ENCODE measurements at regions not wholly inside any gene's neighbourhood (a gene's known extent, or its start where the extent isn't known, plus 50 kb on each side); places are given as distances from the start of the nearest gene placed in this dataset.

DNA sequence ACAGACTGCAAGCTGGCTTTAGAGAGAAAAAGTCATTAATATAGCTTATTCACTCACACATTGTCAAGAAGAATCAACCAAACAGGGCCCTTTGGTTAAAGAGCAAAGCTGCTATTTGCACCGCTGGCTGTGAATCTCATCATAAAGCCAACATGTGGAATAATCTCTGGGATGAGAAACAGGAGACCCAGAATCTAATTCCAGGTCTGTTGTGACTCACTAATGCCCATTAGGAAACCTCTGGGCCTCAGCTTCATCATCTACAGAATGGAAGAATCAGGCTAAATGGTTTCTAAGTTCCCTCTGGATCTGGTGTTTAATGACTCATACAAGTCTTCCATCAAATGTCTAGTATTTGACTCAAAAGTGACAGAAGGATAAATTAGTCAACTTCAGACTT lies 591.7 kb upstream of the DDX18 start:
- 100% methylated on average over 1 of the region's 1 CpG for WGBS
- Histone ChIP-seq H3K27ac (no peak overlapping the region), H3K4me3 (no peak overlapping the region), H3K36me3 (no peaks in the 10 kb centered on the region), H3K9me3 (peaks cover 4% of the 10 kb centered on the region), H3K4me1 (no peaks in the 10 kb centered on the region), H3K27me3 (no peaks in the 10 kb centered on the region)
- no peak for TF ChIP-seq POLR2A (IDR thresholded peaks at IDR 0.05)
- no peak for TF ChIP-seq EP300 (IDR thresholded peaks at IDR 0.05)
- TF ChIP-seq, protein P1, sequence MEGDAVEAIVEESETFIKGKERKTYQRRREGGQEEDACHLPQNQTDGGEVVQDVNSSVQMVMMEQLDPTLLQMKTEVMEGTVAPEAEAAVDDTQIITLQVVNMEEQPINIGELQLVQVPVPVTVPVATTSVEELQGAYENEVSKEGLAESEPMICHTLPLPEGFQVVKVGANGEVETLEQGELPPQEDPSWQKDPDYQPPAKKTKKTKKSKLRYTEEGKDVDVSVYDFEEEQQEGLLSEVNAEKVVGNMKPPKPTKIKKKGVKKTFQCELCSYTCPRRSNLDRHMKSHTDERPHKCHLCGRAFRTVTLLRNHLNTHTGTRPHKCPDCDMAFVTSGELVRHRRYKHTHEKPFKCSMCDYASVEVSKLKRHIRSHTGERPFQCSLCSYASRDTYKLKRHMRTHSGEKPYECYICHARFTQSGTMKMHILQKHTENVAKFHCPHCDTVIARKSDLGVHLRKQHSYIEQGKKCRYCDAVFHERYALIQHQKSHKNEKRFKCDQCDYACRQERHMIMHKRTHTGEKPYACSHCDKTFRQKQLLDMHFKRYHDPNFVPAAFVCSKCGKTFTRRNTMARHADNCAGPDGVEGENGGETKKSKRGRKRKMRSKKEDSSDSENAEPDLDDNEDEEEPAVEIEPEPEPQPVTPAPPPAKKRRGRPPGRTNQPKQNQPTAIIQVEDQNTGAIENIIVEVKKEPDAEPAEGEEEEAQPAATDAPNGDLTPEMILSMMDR (IDR thresholded peaks at IDR 0.05): no peak
- no peak for TF ChIP-seq POLR2AphosphoS5 (IDR thresholded peaks at IDR 0.05)
- DNase-seq (ENCODE audit: low spot score in 2 of 2): no peak

DNA sequence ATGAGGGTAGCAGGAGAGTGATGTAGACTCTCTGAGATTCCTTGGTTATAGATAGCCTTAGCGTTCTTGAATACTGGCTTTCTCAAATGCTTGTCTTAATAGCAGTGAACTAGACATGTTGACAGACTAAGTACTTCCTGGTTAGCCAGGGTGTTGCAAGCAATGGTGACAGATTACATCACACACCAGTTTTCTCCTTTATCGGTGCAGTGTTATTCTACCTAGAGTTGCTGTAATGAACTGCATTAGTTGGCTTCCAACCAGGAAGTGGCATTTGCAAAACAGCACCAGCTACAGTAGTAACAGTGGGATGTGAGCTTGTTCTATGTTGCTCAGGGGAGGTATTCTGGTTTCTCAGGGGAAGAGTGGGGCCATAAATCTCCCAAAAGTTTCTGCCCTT lies 582.2 kb upstream of the DDX18 start:
- no peak overlapping the region for H3K4me3 ChIP-seq
- no peak for TF ChIP-seq POLR2AphosphoS5 (IDR thresholded peaks at IDR 0.05)
- no peak for TF ChIP-seq EP300 (IDR thresholded peaks at IDR 0.05)
- TF ChIP-seq POLR2A (IDR thresholded peaks at IDR 0.05): no peak
- TF ChIP-seq, protein P1 (IDR thresholded peaks at IDR 0.05): no peak

GRCh38 chr2:117257362-117257761 lies 557.1 kb upstream of the DDX18 start:
- no peaks in the 10 kb centered on the region for H3K27me3 ChIP-seq
- 63% methylated on average over 6 of the region's 6 CpGs for WGBS
- TF ChIP-seq EP300 (IDR thresholded peaks at IDR 0.05): no peak
- TF ChIP-seq, protein P1 (IDR thresholded peaks at IDR 0.05): no peak
- TF ChIP-seq POLR2A (IDR thresholded peaks at IDR 0.05): no peak
- TF ChIP-seq POLR2AphosphoS5 (IDR thresholded peaks at IDR 0.05): no peak
- no peaks in the 10 kb centered on the region for H3K4me1 ChIP-seq
- no peaks in the 10 kb centered on the region for H3K36me3 ChIP-seq
- H3K9me3 ChIP-seq: no peaks in the 10 kb centered on the region
- no peak overlapping the region for H3K4me3 ChIP-seq
- H3K27ac ChIP-seq: no peak overlapping the region
- no peak for DNase-seq (ENCODE audit: low spot score in 2 of 2)

More for the DNA sequence above, 582.2 kb upstream of the DDX18 start:
- no peak for DNase-seq (ENCODE audit: low spot score in 2 of 2)
- Histone ChIP-seq H3K36me3 (no peaks in the 10 kb centered on the region), H3K27me3 (no peaks in the 10 kb centered on the region), H3K9me3 (peaks cover 8% of the 10 kb centered on the region), H3K4me1 (no peaks in the 10 kb centered on the region), H3K27ac (no peak overlapping the region)
- 83% methylated on average over 2 of the region's 2 CpGs for WGBS

DNA sequence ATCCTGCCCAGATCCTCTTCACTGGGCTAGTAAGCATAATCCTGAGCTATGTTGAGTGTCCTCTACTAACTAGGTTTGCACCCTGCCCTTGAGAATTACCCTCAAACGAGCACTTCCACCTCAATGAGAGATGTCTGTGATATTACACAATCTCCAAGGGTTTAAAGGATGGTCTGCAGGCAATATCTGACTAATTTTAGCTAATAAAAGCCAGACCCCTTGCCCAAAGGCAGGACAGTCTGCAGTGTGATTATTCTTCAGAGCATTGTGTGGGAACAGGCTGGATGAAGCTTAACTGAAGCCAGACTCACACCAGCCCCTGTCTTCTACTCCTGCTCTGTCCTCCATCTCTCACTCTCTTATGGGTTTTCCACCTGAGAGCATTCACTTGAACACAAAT lies 544.9 kb upstream of the DDX18 start:
- Histone ChIP-seq H3K27me3 (no peaks in the 10 kb centered on the region), H3K4me1 (no peaks in the 10 kb centered on the region), H3K27ac (no peak overlapping the region), H3K9me3 (peaks cover 5% of the 10 kb centered on the region), H3K4me3 (no peak overlapping the region), H3K36me3 (no peaks in the 10 kb centered on the region)
- TF ChIP-seq POLR2A (IDR thresholded peaks at IDR 0.05) (no peak), EP300 (IDR thresholded peaks at IDR 0.05) (no peak), POLR2AphosphoS5 (IDR thresholded peaks at IDR 0.05) (no peak)
- TF ChIP-seq, protein P1 (IDR thresholded peaks at IDR 0.05): no peak
- WGBS: 24% methylated on average over 1 of the region's 1 CpG
- no peak for DNase-seq (ENCODE audit: low spot score in 2 of 2)

- H3K4me3 ChIP-seq: no peak overlapping the region
- no peaks in the 10 kb centered on the region for H3K9me3 ChIP-seq
- WGBS: 62% methylated on average over 1 of the region's 1 CpG
- H3K4me1 ChIP-seq: no peaks in the 10 kb centered on the region
- no peaks in the 10 kb centered on the region for H3K36me3 ChIP-seq
- no peak for TF ChIP-seq POLR2A (IDR thresholded peaks at IDR 0.05)
- TF ChIP-seq, protein P1 (IDR thresholded peaks at IDR 0.05): no peak
- no peak for TF ChIP-seq POLR2AphosphoS5 (IDR thresholded peaks at IDR 0.05)
- TF ChIP-seq EP300 (IDR thresholded peaks at IDR 0.05): no peak
- no peaks in the 10 kb centered on the region for H3K27me3 ChIP-seq
- DNase-seq (ENCODE audit: low spot score in 2 of 2): no peak
- H3K27ac ChIP-seq: no peak overlapping the region
These were observed 542.9 kb upstream of the DDX18 start for GRCh38 chr2:117271631-117272030.

Measured in suprapubic skin (tissue), 4 donors.